NCI-H226 (cell line): ENCODE measurements at regions not wholly inside any gene's neighbourhood (a gene's known extent, or its start where the extent isn't known, plus 50 kb on each side); places are given as distances from the start of the nearest gene placed in this dataset.
A peak's percentile ranks its signal among the peaks of the same experiment; 100 is the strongest.
"Not testable (repeated sequence)": the region's sequence is repeated elsewhere in the genome, so short reads cannot be mapped to it uniquely, and the experiment has no call there.

Source experiments
- DNase-seq: peaks from one replicate; pipeline ENCODE4 v3.0.0-alpha.2; 2015

DNA sequence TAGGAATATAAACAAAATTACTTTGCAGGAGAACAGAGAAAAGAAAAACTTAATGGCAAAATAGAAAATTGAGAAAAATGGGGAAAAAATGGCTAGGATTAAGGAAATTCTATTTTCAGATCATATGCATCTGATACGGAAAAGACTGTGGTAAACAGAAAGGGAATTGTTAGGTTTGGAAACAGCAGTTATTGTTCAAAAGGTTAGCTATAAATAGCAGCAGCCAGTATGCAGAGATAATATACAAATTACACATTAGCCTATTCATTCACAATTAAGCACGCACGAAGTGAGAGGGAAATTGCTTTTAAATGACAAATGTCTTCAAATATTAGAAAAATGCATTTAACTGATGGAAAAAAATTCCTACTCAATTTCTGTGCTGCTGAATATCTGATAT lies 224.1 kb upstream of the FAM3C start:
- no peak for DNase-seq

- no peak for DNase-seq
These were observed 222.1 kb upstream of the FAM3C start for GRCh38 chr7:121618182-121618581.

- DNase-seq: no peak
These were observed 214.1 kb upstream of the FAM3C start for GRCh38 chr7:121610243-121610642.

DNA sequence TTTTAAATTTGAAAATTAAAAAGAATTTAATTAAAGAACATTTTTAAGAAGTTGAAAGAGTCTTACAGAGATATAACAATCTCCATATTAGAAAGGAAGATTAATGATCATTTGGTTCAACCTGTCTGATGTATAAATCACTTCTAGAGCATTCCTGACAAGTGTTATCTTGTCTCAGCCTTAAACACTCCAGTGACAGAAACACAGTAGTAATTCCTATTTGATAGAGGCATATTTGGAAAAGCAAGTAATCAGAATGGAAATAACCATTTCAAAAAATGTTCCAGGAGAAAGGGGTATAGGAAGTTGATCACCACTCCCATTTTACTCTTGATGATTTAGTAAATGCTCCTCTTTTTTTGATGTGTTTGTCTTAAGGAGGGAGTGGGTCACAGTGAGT lies 213.1 kb upstream of the FAM3C start:
- DNase-seq: no peak

DNA sequence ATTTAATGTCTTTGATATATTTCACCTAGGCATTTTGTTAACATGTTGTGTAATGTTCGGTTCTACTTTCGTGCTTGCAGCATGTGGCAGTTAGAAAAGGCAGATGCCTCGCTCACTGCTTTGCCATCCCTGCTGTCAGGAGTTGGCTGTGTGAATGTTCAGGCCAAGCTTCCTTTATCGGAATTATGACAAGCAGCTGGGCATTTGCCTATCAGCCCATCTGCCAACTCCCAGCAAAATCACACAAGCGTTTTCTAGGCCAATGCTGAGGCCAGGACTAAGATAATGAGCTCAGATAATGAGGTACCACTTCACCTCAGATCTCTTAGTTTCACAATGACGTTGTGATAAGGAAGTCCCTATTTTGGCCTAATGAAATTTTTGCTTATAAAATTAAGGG lies 212.7 kb upstream of the FAM3C start:
- no peak for DNase-seq

DNA sequence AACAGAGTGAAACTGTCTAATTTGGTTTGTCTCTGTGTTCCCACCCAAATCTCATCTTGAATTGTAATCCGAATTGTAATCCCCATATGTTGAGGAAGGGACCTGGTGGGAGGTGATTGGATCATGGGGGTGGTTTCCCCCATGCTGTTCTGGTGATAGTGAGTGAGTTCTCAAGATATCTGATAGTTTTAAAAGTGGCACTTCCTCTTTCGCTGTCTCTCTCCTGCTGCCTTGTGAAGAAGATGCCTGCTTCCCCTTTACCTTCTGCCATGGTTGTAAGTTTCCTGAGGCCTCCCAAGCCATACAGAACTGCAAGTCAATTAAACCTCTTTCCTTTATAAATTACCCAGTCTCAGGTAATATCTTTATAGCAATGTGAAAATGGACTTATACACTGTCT lies 212.1 kb upstream of the FAM3C start:
- DNase-seq: not testable (repeated sequence)

DNA sequence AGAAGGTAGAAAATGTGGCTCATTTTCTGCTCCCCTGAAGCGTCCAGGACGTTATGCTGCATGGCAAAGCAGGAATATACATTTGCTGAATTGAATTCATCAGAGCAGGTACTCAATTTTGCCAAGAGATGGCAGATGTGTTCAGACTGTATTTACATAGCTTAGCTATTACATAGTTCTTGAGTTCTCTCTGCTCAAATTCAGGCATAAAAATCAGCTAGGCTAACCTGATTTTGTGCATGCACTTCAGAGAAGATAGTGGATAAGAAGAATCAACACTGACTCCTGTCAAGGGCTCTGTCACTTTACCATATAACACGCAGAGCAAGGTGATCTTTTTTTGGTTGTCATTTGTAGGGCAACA lies 209.2 kb upstream of the FAM3C start:
- peak; percentile 36 for DNase-seq

DNA sequence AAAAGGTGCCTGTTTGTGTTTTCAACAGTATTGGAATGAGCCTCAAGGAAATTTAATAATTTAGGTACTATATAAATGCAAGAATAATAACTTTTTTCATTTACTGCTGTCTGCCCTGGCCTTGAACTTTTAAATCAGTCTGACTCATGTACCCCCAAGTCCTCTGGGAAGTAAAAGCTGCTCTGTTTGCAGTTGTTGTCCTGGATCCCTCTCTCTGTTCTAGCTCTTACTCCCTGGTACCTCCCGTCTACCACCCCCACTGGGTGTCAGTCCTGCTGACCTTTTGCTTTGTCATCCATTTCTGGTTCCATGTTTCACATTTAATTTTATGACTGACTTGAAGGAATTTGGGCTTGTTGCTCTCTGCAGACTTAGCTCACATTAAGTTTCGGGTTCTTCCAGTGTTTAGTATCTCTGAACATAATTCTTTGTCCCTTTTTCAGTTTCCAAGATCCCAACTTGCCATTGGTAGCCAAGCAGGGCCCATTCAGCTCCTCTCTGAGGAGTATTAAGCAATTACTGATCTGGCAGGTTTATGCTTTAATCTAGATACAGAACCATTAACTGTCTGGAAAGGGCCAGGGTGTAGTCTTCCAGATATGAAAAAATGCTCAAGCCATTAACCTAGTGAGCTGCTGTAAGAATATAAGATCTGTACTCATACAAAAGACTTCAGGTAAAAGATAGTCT lies 208.7 kb upstream of the FAM3C start:
- DNase-seq: no peak

- no peak for DNase-seq
These were observed 207.8 kb upstream of the FAM3C start for GRCh38 chr7:121603886-121604285.

- DNase-seq: no peak
These were observed 203.8 kb upstream of the FAM3C start for GRCh38 chr7:121599887-121600286.

DNA sequence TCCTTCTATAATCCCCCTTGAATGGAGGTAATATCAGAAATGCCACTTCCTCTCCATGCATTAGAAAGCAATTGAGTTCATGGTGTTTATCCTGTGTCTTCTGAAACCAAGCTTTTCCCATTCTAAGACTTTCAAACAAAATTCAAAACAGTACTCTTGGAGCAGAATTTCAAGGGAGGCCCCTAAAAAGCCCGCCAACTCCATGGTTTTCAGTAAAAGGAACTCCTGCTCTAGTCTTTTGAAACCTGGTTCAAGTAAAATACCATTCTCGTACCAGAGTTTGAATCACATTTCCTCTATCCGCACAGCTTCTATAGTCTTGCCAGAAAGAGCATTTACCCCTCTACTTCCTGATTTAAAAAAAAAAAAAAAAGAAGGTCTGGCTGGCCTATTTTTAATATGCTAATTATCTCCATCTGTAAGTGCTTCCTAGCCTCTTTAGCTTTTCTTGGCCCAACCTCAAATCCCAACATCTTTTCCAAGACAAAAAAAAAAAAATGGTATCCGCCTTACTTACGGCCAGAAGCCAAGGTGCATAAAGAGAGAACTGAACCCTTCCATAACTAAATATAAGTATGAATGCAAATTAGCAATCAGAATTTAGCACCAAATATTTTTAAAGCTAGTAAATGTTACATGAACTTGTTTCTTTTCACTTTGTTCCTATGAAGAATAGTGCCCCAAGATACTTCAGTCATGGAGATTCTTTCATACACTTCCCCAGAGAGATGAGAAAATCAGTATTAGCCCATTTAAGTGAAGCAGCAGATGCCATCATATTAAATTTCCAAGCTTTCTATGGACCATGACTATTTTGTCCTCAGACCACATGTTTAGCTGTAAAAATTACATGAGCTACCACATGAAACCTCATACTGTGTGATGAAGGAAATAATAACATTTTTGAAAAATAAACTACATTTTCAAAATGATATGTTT lies 199.9 kb upstream of the FAM3C start:
- no peak for DNase-seq

DNA sequence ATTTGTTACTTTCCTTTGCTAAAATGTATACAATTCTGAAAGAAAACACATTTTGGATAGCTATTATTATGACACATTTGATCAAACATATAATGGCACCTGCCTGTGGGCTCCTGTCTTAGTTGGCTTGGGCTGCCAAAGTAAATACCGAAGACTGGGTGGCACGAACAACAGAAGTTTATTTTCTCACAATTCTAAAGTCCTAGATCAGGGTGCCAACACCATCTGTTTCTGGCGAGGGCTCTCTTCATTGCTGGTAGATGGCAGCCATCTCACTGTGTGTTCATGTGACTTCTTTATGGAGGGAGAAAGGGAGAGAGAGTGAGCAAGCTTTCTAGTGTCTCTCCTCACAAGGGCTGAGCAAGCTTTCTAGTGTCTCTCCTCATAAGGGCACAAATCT lies 195.8 kb upstream of the FAM3C start:
- no peak for DNase-seq

- DNase-seq: no peak
These were observed 191.3 kb upstream of the FAM3C start for GRCh38 chr7:121587435-121587834.

DNA sequence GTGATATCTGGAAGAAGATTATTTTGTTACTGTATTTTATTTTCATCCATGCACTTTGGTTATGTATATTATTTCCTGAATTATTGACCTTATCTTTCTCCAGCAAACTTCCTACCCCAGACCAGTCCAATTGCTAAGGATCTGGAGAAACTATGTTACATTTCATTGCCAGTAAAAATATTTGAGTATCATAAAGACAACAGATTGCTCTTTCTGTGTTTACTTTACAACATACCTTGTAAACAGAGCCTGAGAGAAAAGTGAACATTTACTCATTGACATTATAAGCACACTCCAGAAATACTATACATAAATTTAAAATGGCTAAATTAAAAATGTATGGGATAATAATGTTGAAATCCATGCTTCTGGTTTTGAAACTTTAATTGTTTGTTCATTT lies 186.2 kb upstream of the FAM3C start:
- no peak for DNase-seq

DNA sequence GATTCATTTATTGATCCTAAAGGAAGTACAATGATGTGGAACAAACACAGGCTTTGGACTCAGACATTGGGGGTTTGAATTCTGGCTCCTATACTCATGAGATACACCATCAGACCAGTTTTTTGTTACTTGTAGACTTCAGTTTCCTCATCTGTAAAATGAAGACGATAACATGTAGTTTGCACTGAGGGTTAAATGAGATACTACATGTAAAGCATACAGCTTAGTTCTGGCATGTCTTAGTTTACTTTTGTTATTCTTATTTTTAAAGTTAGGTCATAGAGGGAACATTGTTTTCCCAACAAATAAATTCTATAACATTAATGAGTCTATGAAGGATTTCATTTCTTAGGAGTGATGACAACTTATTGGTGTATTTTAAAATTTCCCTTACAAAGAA lies 183.5 kb upstream of the FAM3C start:
- DNase-seq: no peak

DNA sequence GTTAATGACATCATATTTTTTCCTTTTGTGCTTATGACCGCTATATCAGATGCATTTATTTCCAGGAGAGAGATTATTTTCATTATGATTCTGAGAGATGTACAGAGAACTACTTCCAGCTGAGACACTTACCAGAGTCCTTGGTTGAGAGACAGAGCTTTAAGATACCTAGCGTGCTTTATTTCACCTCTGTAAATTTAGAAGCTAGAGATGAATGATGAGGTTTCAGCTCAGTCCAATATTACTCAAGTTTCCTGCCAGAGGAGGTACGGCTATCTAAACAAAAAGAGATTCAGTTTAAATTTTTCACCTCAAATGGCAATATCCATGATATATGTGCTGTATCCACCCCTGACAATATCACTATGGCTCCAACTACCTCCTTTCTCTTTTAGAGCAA lies 182.6 kb upstream of the FAM3C start:
- DNase-seq: no peak

DNA sequence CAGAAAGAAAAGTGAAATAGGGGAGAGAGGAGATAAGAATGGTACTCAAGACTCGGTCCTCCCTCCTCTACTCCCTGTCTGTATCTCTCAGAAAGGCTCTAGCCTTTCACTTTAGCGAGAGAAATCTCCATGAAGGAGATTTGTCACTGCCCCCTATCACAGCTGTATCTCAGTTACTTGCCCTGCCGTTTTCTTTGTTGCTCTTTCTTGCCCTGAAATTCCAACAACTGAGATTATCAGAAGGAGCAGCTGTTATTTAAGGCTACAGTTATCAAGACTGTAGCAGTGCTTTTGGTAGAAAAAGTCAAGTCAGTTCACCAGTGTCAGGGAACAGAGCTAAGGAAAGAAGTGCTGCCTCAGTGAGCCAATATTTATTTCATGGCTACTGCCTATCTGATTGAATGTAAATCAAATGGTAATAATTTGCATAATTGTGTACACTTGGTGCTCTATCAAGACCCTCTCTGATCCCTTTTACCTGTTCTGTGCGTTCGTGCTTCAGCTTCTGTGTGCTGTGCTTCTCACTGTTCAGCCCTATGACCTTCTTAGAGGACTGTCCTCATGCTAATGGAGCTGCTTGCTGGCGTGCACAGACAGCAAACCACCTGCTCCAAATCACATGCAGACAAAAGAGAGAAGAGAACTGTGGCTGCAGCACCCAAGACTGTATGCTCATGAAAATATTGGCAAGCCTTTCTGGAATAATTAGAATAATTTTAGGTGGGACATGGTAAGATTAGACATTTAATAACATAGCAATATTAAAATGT lies 180.2 kb upstream of the FAM3C start:
- DNase-seq: no peak

DNA sequence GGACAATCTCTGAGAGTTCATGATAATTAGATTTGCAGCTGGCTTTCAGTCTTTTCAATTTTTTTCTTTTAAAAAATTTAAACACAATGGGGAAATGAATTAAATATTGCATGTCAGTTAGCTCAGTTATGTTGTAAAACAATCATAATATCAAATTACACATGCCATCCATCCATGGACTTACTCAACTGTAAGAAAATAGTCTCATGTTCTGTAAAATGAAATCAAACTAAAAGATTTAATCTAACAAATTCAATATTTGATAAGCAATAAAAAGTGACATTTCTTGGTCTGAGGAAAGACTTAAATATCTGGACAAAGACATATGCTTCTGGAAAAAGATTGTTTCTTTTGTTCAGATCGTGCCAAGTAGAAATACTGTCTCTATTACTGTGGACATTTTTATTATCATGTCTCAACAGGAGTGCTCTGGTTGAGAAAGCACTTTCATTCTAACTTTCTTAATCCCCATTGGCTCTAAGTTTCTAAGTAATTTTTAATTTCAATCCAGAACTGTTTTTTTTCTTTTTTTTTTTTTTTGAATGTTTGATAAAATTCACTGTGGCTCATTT lies 179.2 kb upstream of the FAM3C start:
- DNase-seq: no peak

GRCh38 chr7:121574109-121574508 lies 178.0 kb upstream of the FAM3C start:
- no peak for DNase-seq

GRCh38 chr7:121572615-121573014 lies 176.5 kb upstream of the FAM3C start:
- DNase-seq: no peak

GRCh38 chr7:121570365-121570764 lies 174.3 kb upstream of the FAM3C start:
- DNase-seq: no peak

GRCh38 chr7:121563177-121563576 lies 167.1 kb upstream of the FAM3C start:
- DNase-seq: peak; percentile 16

- DNase-seq: peak; percentile 50
These were observed 166.2 kb upstream of the FAM3C start for GRCh38 chr7:121562259-121562658.
